ENCODE measurements at regions not wholly inside any gene's neighbourhood (a gene's known extent, or its start where the extent isn't known, plus 50 kb on each side); places are given as distances from the start of the nearest gene placed in this dataset.

GRCh38 chr9:31958572-31958971, 425.9 kb upstream of the ACO1 start:
- no CpG with 5 or more reads among the region's 1 CpG for WGBS (ENCODE audit: extremely low coverage, insufficient read length, low lambda C conversion rate)
- no peak overlapping the region for H3K14ac ChIP-seq (ENCODE audit: insufficient read depth, low read length)

More at GRCh38 chr9:31958572-31958971, 425.9 kb upstream of the ACO1 start:
- TF ChIP-seq CTCF (conservative IDR thresholded peaks at IDR 0.05) = no peak
- Histone ChIP-seq H2BK20ac (ENCODE audit: low read depth, low read length, poor library complexity, severe bottlenecking) (no peak overlapping the region), H3K4me2 (ENCODE audit: insufficient read depth, insufficient read length, low read length) (no peak overlapping the region), H3K79me1 (ENCODE audit: insufficient read depth, low read depth, low read length, poor library complexity, severe bottlenecking) (no peaks in the 10 kb centered on the region), H2BK5ac (ENCODE audit: insufficient read length, low read length) (no peak overlapping the region), H3K9me3 (ENCODE audit: control insufficient read depth, low read depth, low read length) (no peaks in the 10 kb centered on the region), H2BK12ac (ENCODE audit: insufficient read length, low read depth, low read length) (no peak overlapping the region), H4K20me1 (ENCODE audit: control insufficient read depth, insufficient read depth, insufficient read length) (no peaks in the 10 kb centered on the region), H3K27ac (ENCODE audit: insufficient read length, low read depth, low read length) (no peak overlapping the region), H3K79me2 (ENCODE audit: insufficient read depth, low read length) (no peaks in the 10 kb centered on the region), H3K4me1 (ENCODE audit: insufficient read depth, low read length) (no peaks in the 10 kb centered on the region), H3T11ph (ENCODE audit: low read length) (no peak overlapping the region), H3K4ac (ENCODE audit: low read depth, low read length) (no peak overlapping the region), H4K91ac (ENCODE audit: insufficient read length, low read depth, low read length) (no peak overlapping the region), H3K23me2 (ENCODE audit: insufficient read length, low read depth, low read length, poor library complexity, severe bottlenecking) (no peaks in the 10 kb centered on the region), H2AFZ (ENCODE audit: low read length) (no peak overlapping the region), H3K23ac (ENCODE audit: insufficient read length, low read depth, low read length) (no peak overlapping the region), H3K56ac (ENCODE audit: insufficient read length, low read depth, low read length) (no peak overlapping the region), H4K5ac (ENCODE audit: insufficient read length, low read depth, low read length) (no peak overlapping the region), H3K27me3 (ENCODE audit: insufficient read depth, low read length) (no peaks in the 10 kb centered on the region), H2BK120ac (ENCODE audit: low read depth, low read length, poor library complexity, severe bottlenecking) (no peak overlapping the region), H2BK15ac (ENCODE audit: low read depth, low read length) (no peak overlapping the region), H4K8ac (replicated peaks; ENCODE audit: insufficient read length, low read depth, low read length) (no peak overlapping the region), H3K18ac (ENCODE audit: insufficient read length, low read depth, low read length) (no peak overlapping the region), H2AK5ac (ENCODE audit: insufficient read length, low read length) (no peak overlapping the region), H3K9ac (ENCODE audit: extremely low read depth, insufficient read length, low read length) (no peak overlapping the region)
- peaks cover 47 to 51% of the 10 kb centered on the region in 2 experiments for H3K9me3 Mint-ChIP-seq
- H3K27ac Mint-ChIP-seq = no peak overlapping the region
- DNase-seq = no peak
- H3K4me3 Mint-ChIP-seq = no peak overlapping the region
- H3K36me3 Mint-ChIP-seq (ENCODE audit: insufficient read depth in 1 of 3, low read depth in 3 of 3) = peaks cover 4 to 42% (median 12%) of the 10 kb centered on the region in 3 experiments; a peak in 6 of 7 replicates
- H3K4me1 Mint-ChIP-seq = no peaks in the 10 kb centered on the region
- no peaks in the 10 kb centered on the region for H3K27me3 Mint-ChIP-seq (ENCODE audit: low read depth)

Data from H9 (cell line).